ENCODE measurements at regions not wholly inside any gene's neighbourhood (a gene's known extent, or its start where the extent isn't known, plus 50 kb on each side); places are given as distances from the start of the nearest gene placed in this dataset.

DNA sequence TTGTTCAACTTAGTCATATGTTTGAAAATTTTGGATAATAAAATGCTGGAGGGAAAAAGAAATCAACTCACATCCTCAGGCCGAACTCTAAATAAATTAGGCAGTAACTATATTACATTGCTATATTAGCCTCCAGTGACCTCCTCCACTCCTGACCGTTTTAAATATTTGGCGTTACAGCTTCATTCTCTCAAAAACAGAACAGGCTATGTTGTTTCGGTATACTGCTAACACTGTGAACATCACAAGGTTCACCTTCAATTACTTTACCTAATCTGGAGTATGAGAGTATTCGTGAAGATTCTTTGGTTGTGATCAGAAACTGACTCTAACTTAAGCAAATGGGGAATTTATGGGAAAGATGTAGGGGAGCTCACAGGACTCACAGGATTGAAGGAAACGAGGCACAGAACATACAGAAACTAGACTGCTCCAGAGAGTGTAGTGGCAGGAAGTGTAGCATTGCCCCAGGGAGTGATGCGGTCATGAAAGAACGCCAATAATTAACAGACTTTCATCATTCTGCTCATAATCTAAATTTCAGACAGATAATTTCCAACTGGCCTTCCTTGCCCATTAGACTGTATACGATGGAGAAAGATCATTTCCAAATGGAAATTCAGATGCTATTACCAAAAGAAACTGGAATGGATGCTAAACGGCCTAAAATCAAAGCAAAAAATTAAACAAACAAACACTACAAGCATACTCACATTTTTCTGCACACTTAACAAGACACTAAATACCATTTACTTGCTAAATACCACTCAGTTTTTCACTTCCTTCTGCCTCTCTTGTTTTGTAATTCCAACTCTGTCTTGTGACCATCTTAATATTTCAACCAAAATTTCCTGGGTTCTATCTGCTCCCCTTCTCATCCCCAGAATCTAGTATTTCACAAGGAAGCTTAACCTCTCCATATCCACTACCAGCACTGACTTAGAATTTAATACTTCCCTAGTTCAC lies 110.1 kb upstream of the LPAR1 start:
- H3K27ac ChIP-seq: no peak overlapping the region
- TF ChIP-seq ZFX (IDR thresholded peaks at IDR 0.05; ENCODE audit: borderline replicate concordance): no peak

- no peak overlapping the region for H3K27ac ChIP-seq
- no peak for TF ChIP-seq ZFX (IDR thresholded peaks at IDR 0.05; ENCODE audit: borderline replicate concordance)
- TF ChIP-seq, protein P1, sequence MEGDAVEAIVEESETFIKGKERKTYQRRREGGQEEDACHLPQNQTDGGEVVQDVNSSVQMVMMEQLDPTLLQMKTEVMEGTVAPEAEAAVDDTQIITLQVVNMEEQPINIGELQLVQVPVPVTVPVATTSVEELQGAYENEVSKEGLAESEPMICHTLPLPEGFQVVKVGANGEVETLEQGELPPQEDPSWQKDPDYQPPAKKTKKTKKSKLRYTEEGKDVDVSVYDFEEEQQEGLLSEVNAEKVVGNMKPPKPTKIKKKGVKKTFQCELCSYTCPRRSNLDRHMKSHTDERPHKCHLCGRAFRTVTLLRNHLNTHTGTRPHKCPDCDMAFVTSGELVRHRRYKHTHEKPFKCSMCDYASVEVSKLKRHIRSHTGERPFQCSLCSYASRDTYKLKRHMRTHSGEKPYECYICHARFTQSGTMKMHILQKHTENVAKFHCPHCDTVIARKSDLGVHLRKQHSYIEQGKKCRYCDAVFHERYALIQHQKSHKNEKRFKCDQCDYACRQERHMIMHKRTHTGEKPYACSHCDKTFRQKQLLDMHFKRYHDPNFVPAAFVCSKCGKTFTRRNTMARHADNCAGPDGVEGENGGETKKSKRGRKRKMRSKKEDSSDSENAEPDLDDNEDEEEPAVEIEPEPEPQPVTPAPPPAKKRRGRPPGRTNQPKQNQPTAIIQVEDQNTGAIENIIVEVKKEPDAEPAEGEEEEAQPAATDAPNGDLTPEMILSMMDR (IDR thresholded peaks at IDR 0.05): no peak
Observed at GRCh38 chr9:111147041-111147440, 108.8 kb upstream of the LPAR1 start.

DNA sequence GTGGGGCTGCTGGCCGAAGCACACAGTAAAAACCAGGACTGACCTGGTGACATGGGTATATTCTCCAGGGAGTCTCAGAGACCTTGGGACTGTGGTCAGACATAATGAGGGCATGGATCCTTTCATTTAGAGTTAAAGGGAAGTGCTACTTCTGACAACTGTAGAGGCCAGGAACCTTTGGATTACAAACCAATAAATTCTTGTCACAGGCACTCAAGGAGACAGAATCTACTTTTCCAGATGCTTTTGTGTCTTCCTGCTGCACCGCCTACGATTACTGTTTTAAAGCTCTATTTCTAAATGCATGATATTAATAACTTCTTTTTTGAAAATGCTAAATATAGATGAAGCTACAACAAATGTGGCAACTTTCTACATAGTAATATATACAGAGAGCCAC lies 106.5 kb upstream of the LPAR1 start:
- no peak overlapping the region for H3K27ac ChIP-seq
- TF ChIP-seq, protein P1 (IDR thresholded peaks at IDR 0.05): no peak
- no peak for TF ChIP-seq ZFX (IDR thresholded peaks at IDR 0.05; ENCODE audit: borderline replicate concordance)

- TF ChIP-seq, protein P1 (IDR thresholded peaks at IDR 0.05): no peak
- no peak overlapping the region for H3K27ac ChIP-seq
Observed at GRCh38 chr9:111136180-111136579, 97.9 kb upstream of the LPAR1 start.

- TF ChIP-seq ZFX (IDR thresholded peaks at IDR 0.05; ENCODE audit: borderline replicate concordance): no peak
- TF ChIP-seq, protein P1 (IDR thresholded peaks at IDR 0.05): no peak
- H3K27ac ChIP-seq: no peak overlapping the region
Observed at GRCh38 chr9:111131211-111131610, 92.9 kb upstream of the LPAR1 start.

- H3K27ac ChIP-seq: no peak overlapping the region
- TF ChIP-seq, protein P1 (IDR thresholded peaks at IDR 0.05): no peak
- TF ChIP-seq ZFX (IDR thresholded peaks at IDR 0.05; ENCODE audit: borderline replicate concordance): no peak
Observed at GRCh38 chr9:111120526-111120925, 82.3 kb upstream of the LPAR1 start.

GRCh38 chr9:111118256-111118948 lies 80.1 kb upstream of the LPAR1 start:
- TF ChIP-seq, protein P1 (IDR thresholded peaks at IDR 0.05): no peak
- TF ChIP-seq ZFX (IDR thresholded peaks at IDR 0.05; ENCODE audit: borderline replicate concordance): no peak
- no peak overlapping the region for H3K27ac ChIP-seq
